Spleen (tissue), 7 donors: ENCODE measurements at regions not wholly inside any gene's neighbourhood (a gene's known extent, or its start where the extent isn't known, plus 50 kb on each side); places are given as distances from the start of the nearest gene placed in this dataset.

Experiments used
- POLR2A ChIP-seq, 3 donors: fragments of 450-650 bp; IDR thresholded peaks; one replicate each; pipeline ENCODE4 v1.5.1; 2017; ENCODE audit warnings: antibody characterized with exemption in 3 of 3, mild to moderate bottlenecking in 1 of 3
- POLR2AphosphoS5 ChIP-seq, 3 donors: sonication (generic); formaldehyde crosslinking; IDR thresholded peaks; one replicate each; pipeline ENCODE4 v1.5.1; 2017; ENCODE audit warnings: antibody characterized with exemption in 3 of 3
- TF ChIP-seq, protein P1 (sequence below), 11 experiments: fragments of 200-600 bp in 7 of 11; fragments of 450-650 bp in 4 of 11; sonication (generic) in 4 of 11; IDR thresholded peaks in 8 of 11; conservative IDR thresholded peaks in 3 of 11; 1 replicate in 7 of 11; 2 replicates in 4 of 11; pipeline versions ENCODE4 v1.4.0 to v1.8.0; 2016 to 2021; ENCODE audit warnings: antibody characterized with exemption in 11 of 11, inconsistent platforms in 4 of 11, mild to moderate bottlenecking in 1 of 11
- donor health status: DM: no; HTN: no; CAD: no; lungs with moderate emphysema.
- donor health status: DM: no; HTN: no; CAD: no.
- donor health status: DM: no; HTN: no; CAD: no.

DNA sequence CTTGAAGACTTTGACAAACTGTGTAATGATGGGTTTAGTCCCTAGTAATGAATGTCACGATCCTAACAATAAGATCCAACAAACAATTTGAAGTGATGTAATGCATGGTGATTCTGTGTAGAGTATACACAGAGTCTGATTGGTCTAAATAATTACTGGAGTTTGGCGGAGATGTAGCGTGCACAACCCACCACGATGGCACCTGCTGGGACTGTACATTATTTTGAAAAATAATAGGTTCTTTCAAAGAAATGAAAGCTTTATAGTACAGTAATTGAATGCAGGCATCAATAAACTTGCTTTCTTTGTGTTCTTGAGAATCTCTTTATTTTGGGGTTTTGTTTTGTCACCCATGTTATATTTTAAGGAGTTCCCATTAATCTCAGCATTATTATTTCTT lies 902.2 kb upstream of the PCDH7 start:
- TF ChIP-seq, protein P1, sequence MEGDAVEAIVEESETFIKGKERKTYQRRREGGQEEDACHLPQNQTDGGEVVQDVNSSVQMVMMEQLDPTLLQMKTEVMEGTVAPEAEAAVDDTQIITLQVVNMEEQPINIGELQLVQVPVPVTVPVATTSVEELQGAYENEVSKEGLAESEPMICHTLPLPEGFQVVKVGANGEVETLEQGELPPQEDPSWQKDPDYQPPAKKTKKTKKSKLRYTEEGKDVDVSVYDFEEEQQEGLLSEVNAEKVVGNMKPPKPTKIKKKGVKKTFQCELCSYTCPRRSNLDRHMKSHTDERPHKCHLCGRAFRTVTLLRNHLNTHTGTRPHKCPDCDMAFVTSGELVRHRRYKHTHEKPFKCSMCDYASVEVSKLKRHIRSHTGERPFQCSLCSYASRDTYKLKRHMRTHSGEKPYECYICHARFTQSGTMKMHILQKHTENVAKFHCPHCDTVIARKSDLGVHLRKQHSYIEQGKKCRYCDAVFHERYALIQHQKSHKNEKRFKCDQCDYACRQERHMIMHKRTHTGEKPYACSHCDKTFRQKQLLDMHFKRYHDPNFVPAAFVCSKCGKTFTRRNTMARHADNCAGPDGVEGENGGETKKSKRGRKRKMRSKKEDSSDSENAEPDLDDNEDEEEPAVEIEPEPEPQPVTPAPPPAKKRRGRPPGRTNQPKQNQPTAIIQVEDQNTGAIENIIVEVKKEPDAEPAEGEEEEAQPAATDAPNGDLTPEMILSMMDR (IDR thresholded peaks at IDR 0.05 in 8 of 11, conservative IDR thresholded peaks at IDR 0.05 in 3 of 11) = no peak
- TF ChIP-seq POLR2AphosphoS5 (IDR thresholded peaks at IDR 0.05) (no peak), POLR2A (IDR thresholded peaks at IDR 0.05) (no peak)
